ENCODE measurements at regions not wholly inside any gene's neighbourhood (a gene's known extent, or its start where the extent isn't known, plus 50 kb on each side); places are given as distances from the start of the nearest gene placed in this dataset.

DNA sequence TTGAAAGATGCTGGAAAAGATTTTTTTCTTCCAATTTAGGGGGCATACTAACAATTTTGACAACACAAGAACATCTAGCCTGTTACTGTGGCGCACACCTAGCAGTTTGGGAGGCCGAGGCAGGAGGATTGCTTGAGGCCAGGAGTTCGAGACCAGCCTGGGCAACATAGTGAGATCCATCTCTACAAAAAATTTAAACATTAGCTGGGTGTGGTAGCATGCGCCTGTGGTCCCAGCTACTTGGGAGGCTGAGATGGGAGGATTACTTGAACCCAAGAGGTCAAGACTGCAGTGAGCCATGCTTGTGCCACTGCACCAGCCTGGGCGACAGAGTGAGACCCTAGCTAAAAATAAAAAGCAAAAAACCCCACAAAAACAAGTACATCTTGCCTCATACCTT lies 168.8 kb downstream of the TANC2 start:
- DNase-seq: no peak

DNA sequence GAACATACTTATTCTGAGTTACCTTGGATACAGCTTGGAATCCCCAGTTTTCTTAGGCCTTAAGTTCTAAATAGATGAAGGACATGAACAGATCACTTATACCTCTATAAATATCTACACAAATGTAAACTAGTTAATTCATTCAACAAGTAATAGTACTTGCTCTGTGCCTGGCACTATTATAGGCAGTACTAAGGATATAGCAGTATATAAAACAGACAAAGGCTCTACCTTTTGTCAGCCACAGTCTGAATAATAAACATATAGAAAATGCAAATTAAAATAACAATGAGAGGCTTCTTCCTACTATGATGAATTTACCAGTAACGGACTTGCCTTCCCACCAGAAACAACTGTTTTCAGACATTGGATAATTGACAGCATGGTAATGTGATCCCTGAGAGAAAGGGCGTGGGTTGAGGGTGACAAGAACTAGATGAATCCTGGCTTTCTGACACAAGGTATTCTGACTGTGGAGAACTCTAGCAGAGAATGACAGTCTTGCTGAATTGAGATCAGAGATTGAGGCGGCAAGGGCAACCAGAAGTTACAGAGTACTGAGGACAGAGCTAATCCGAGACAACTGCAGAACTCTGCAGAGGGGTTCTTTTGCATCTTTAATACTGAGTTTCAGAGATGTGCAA lies 170.5 kb downstream of the TANC2 start:
- DNase-seq: no peak

DNA sequence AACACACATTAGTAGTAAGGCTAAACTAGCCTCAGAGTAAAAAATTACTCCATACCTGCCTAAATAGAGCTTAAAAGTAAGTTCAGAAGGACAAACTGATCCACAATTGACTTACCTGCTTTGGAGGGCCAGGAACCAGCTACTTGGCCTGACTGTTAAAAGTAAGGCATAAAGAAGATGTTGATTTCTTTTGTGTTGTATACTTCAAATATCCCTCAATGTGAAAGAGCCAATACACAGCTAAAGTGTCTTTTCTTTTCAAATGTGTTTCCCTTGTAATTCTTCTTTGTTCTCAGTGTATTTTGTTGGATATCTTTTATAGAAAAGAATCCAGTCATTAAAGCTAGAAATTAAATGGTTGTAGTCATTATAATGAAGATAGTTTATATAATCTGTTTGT lies 171.1 kb downstream of the TANC2 start:
- DNase-seq: no peak

DNA sequence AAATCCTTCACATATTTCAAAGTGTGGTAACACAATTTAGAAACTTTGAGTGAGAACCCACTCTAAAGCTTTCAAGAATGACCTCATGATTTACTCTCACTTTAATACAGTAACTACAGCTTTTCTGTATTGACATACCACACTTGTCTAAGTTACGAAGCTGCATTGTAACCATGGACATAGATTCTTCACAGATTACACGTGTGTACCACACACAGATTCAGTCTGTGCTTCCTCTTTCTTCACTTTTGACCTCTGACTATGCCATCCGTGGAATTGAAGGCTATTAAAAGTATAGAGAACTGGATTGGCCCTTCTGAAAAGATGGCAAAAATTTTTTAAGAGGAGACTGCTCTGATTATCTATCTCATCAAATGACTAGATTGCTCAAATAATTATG lies 172.7 kb downstream of the TANC2 start:
- no peak for DNase-seq

DNA sequence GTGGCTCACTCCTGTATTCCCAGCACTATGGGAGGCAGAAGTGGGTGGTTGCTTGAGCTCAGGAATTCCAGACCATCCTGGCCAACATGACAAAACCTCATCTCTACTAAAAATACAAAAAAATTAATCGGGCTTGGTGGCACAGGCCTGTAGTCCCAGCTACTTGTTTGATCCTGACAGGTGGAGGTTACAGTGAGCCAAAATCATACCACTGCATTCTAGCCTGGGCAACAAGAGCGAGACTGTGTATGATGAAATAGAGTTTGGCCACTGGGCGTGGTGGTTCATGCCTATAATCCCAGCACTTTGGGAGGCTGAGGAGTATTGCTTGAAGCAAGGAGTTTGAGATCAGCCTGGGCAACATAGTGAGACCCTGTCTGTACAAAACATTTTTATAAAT lies 173.3 kb downstream of the TANC2 start:
- no peak for DNase-seq

DNA sequence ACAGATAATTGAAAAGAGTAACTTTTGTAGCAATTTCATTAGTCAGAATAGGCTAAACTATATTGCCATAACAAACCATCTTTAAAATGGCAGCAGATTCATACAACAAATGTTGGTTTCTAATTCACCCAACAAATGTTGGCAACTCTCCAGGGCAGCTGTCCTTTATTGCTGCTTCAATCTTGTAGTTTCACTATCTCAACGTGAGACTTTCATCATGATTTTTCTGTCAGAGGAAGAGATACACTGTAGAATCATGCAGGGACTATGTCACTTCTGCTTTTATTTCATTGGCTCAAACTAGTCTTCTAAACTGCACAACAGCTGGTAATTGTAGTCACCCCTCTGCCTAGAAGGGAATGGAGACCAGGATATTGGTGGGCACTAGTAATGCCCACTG lies 174.2 kb downstream of the TANC2 start:
- DNase-seq: peak; percentile 34

DNA sequence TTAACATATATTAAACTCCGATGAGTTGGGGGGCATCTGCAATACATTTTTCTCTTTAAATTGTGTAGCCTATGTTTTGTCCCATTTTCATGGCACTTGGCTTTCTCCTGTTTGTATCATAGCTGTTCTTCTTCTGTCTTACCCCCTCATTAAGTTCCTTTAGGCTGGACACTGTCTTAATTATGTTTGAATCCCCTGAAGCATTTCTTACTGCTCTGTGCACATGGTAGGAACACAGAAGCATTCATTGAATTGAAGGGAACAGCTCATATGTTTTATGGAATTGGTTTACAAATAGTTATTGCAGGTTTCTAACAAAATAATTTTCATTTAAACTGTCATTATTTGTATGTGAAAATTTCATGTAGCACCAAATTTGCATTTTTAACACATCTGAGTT lies 176.8 kb downstream of the TANC2 start:
- no peak for DNase-seq

DNA sequence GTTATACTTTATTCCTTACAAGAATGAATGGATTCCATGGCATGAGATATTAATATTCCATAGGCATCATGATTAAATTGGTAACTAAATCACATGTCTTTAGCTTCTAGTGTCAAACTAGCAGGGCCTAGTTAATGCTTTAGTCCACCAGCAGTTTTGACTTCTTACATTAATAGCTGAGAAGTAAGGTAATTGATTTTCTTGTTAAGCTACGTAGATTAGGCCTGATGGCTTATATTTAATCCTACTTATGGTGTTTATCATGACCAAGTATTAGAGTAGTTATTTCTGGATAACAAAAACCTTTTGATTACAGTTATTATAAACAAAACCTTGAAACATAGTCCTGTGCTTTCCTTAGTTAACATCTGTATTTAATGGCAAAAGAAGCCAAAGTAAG lies 184.5 kb downstream of the TANC2 start:
- no peak for DNase-seq

DNA sequence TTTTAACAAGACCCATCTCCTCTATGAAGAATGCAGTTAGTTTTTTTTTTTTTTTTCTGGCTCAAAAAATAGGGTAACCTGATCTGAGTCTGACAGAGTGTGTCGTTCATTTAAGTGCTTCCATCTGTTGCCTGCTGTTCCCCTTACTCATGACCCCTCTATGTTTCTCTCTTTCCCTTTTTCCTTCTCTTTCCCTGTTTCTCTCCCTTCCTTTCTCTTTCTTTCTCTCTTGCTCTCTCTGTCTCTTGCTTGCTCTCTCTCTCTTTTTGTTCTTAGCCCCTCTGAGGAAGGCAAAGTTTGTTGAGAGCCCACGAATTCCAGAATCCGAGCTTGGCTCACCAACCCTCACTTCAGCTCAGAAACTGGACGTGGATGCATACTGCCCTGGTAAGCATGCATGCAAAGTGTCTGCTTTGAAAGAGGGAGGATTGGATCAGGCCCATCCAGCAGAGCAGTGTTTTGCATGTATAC lies 185.0 kb downstream of the TANC2 start:
- no peak for DNase-seq

DNA sequence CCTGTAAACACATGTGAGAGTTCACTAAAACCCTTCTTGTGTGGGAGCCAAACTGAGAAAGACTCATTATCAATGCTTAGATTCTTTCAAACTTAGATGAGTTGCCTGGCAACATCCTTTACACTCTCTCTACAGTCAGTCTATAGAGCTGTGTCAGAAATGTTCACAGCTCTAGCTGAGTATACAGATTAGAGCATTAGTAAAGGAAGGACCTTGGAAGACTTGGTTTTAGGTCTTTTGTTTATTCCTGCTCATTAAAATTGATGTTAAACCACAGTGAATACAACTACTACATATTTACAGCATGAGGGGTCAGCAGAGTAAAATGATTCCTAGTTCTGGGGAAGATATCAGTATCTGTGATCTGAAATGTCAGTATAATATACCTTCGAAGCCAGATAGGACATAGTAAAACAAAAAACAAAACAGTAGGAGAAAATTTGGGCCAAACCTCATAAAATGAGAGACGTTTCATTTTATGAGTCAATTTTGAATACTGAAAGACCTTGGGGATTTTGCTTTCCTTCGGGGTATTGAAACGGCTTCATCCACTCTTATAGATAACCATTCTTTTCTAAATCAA lies 186.0 kb downstream of the TANC2 start:
- DNase-seq: peak; percentile 11

DNA sequence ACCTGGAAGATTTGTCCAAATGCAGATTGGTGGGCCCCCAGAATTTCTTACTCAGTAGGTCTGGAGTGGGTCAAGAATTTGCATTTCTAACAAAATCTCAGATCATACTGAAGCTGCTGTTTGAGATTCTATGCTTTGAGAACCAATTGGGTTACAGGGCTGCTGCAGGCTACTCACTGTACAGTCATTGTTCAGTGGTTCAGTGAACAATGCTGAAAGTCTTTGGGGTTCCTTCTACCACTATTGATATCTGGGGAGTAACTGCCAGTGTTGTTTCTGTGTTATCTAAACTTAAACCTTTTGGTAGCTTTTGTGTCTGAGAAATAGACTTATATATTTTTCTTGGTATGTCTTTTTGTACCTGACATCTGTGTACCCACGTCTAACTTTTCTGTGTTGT lies 187.5 kb downstream of the TANC2 start:
- DNase-seq: no peak

DNA sequence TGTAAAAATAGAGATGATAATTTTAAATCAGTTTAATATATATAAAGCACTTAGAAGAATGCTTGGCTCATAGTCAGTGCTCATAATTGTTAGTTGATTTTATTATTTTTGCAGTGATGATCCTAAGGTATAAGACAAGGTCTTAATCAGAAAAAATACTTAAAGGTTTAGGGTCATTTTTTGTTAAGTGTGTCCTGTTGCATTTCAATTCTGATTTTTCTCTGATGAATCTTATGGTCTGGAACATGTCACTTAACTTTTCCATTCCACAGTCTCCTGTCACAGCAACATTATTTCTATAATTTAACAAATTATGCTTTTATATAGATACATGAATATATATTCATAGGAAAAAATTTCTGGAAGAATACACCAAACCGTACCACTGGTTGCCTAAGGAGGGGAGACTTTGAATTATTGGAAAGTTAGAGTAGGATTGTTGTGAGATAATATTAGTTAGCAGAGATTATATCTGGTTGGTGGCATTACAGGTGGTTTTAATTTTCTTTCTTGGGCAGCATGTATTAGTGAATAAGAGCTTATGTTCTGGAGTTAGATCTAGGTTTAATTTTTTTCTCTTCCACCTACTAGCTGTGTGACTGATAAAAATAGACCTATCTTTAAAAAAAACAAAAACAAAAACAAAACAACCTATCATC lies 188.7 kb downstream of the TANC2 start:
- DNase-seq: no peak

DNA sequence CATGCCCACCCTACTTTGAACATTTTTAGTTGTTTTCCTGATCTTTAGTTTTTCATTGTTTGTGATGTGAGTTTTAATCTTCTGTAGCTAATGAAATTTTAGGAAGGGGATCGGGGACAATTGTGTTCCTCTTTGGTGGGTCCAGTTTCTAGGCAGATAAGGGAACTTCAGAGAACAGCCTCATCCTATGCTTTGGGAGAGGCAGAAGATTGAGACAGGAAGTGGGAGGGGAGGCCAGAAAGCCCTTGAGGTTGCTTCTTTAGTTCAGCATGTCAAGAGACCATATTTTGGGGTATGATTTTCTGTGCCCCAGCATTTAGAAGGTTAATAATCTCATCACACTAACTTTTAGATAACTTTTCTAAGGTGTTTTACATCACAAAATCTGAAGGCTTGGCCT lies 191.0 kb downstream of the TANC2 start:
- DNase-seq: no peak

DNA sequence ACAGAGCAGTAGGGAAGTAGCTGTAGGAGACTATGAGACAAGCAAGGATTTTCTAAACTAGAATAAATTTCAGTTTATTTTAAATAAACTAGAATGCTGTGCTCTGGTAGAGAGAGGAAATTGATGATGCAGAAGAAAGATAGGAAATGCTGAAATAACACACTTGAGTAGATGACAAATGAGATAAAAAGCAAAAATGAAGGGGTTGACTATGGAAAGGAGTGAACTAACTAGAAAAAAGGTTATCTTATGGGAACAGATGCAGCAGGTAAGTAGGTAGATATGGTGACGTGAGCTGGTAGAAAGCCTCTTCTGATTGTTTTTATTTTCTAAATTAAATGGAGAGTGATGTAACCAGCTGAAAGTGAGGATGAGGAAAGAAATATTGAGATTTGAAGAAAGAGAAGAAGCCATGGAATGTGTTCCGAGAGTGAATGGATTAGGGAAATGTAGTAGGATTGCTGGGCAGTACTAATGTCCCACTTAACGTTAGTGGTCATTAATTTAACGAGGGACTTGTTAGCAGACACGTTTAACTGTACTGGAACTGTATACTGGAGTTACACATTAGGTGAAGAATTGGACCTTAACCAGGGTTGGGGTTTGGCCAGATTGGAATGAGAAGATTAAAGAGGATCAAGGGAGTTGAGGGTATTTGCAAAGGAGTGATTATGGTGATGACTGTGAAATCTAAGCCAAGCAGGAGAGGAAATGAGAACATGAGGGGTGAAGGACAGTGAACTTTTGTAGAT lies 196.5 kb downstream of the TANC2 start:
- no peak for DNase-seq

DNA sequence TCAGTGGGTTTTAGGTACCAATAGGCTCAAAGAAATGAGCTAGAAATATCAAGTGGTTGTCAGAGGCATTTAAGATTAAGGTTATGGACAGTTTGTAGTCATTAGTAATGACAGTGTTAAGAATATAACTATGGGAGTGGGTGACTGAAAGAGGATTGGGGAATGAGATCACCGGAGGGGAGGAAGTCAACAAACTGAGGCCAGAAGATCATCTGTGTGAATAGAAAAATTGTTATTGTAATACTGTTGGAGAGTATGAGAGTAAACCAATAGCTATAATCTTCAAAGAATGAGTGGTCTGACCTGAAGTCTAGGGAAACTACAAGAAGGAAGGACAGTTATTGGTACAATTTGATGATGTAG lies 197.1 kb downstream of the TANC2 start:
- DNase-seq: no peak

DNA sequence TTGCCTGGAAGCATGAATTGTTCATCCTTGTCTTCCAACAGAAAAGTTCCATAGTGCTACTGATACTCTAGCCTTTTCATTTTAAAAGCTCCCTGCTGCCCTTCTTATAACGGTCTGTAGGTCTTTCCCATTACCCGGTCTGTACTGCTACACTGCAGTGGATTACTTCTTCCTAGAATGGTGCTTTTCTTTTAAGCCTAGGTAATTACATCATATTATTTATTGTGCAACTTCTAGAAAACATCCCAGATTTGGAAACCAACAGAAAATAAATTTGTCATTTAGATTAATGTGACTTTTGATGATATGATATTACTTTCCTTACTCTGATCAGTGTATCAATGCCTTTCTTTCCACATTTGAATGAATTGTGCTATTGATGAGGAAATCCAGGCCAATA lies 199.4 kb downstream of the TANC2 start:
- DNase-seq: no peak

DNA sequence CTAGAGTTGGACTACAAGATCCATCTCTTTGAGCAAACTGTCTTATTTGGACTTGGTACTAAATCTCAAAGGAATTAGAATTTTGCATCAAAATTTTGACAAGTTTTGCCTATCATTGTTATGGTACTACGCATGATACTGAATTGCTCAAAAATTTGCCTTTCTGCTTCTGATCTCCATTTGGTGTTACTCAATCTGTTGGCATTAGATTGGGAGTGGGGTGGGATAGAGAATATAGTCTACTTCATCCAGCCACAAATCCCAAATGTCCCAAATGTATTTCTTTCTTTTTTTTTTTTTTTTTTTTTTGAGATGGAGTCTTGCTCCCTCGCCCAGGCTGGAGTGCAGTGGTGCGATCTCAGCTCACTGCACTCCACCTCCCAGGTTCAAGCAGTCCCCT lies 204.8 kb downstream of the TANC2 start:
- no peak for DNase-seq

DNA sequence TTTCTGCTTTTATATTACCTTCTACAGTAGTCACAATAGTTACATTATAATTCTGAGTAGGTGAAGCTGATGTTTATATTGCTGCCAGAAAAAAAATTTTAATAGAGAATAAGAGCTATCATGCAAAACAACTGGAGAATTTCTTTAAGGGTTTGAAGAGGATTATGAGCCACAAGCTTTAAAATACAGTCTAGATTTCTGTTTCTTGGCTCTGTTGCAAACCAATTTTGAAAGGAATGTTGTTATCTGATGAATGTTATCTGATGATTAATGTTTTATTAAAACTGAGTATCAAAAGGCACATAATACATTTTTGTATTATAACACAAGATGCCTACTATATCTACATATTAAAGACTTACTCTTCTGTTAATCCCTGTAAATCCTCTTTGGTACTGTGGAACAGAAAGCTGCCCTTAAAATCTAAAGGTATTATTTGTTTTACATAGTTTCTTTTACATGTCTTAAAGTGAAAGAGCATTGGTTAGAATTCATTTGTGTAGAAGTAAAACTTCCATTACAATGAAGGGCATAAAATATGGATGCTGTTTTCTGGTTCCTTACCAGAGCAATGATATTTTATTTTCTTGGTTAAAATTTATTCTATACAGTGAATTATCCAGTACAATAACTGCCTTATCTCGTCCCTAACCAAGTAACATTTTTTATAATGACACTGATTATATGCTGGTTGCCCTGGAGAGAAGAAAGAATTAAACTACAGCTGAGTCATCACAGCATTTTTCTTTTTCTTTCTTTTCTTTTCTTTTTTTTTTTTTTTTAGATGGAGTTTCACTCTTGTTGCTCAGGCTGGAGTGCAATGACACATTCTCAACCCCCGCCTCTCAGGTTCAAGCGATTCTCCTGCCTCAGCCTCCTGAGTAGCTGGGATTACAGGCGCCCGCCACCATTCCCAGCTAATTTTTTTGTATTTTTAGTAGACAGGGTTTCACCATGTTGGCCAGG lies 205.7 kb downstream of the TANC2 start:
- no peak for DNase-seq

DNA sequence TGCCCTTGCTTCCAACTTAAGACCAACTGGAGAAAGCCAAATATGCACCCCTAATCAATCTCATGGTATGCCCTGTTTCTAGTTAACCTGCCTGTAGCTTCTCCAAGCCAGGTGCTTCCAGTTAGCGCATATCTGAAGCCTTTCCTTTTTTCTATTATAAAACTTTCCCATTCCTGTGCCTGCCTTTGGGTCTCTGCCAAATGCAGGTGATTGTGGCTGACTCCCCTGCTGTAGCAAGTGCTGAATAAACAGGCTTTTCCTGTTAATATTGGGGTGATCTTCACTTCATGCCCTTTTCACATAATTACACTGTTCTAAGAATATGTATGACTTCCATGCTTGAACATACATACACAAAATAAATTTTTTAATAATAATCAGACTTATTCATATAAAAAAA lies 207.4 kb downstream of the TANC2 start:
- DNase-seq: no peak

DNA sequence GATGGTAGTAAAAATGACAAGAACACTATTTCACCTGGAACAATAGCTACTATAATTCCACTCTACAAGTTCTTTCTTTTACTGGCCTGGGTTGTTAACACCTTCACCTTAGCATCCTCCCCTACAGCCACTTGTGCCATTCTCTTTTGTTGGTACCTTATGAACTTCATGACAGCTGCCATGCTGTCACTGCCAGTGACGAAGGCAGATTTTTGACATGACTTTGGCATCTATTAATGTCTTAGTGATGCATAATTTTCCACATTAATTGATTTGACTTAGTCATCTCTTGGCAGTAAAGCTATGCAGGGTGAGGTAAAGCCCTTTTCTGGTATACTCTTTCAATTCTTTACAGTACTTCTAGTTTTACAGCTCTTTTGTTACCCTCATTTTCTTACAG lies 207.9 kb downstream of the TANC2 start:
- DNase-seq: no peak

DNA sequence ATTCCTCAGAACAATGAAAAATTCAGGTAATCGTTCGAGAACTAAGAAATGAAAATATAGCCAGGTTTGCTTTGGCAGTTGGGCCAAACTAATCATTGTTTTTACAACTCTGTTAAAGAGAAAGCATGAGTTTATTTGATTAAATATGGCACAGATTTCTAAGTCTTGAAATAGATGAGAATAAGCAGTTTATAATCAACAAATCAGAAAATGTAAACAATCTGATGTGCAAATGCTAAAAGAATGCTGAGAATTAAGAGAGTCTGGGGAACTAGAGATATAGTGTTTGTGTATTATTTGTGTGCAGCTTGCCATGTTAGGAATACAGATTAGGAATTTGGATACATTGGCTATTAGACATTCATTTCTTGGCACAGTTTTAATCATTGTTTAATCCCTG lies 212.5 kb downstream of the TANC2 start:
- no peak for DNase-seq

DNA sequence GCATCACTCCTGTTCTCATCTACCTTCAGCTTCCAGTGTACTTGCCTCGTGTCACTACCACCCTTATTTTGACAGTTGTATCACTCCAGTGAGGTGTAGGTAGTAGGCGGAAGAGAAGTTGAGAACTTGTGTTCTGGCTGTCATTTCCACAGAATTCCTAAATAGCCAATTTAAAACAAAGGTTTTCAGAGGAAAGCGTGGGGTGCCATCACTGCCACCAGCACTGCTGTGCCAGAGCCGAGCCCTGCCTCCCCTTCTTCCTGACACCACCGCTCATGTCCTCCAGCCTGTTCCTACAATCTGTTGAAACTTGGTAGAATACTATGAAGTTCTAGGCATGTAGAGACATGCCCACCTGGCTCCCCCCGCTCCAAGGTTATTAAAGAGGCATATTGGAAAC lies 215.8 kb downstream of the TANC2 start:
- no peak for DNase-seq

DNA sequence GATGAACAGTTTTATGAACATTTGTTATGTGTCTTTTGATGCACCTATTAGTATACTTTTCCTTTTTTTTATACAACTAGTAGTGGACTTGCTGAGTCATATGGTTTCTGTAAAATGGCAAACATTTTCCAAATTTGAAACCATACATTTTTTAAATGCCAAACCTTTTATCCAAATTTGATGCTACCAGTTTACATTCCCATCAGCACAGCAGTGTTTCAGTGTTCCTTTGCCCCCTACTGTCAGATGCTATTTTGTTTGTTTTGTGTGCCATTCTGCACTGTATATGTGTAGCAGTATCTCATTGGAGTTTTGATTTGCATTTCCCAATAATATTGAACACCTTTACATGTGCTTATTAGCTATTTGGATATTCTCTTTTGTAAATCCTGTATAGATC lies 219.4 kb downstream of the TANC2 start:
- DNase-seq: no peak

Measured in activated CD4-positive, alpha-beta T cell treated with anti-CD3 and anti-CD28 coated beads, Interleukin-10, Interleukin-2, amounts not matched to agents 100 ng/mL and 50 ng/mL, durations not matched to agents 16 hours and 8 hours (primary cell).